HCT116 (cell line): ENCODE measurements at regions not wholly inside any gene's neighbourhood (a gene's known extent, or its start where the extent isn't known, plus 50 kb on each side); places are given as distances from the start of the nearest gene placed in this dataset.

Experiments
- ATAC-seq: fragments of 200-7000 bp; cut with Tn5 transposase; 2 replicates; pipeline ENCODE4 v1.9.1; 2020; ENCODE audit warnings: mild to moderate bottlenecking, moderate library complexity
- BruUV-seq: library from RNA; stranded (reverse); fragments of 400-500 nt; replicated peaks from 2 replicates; lab custom pipeline; 2021; lab: Mats Ljungman, UMichigan
- CTCF ChIA-PET: fragments of 300-600 bp; sonication (Branson Sonifier 250); formaldehyde crosslinking; loops from one replicate; lab custom pipeline; 2021; ENCODE audit warnings: antibody characterized with exemption; lab: Charles Lee
- POLR2A ChIA-PET: fragments of 300-600, 350-600 bp; sonication (Branson Sonifier 250); formaldehyde crosslinking; loops from one replicate; lab custom pipeline; 2021; ENCODE audit warnings: antibody characterized with exemption; lab: Charles Lee
- RAD21 ChIA-PET, 2 experiments: fragments of 300-600 bp; sonication (Branson Sonifier 250); formaldehyde crosslinking; loops; one replicate each; lab custom pipeline; 2023; ENCODE audit warnings: low total read pairs in 2 of 2; ENCODE audit not compliant: uncharacterized antibody in 2 of 2, unreplicated experiment in 2 of 2, low non-redundant PET in 1 of 2; lab: Charles Lee
- DNase-seq: peaks from one replicate; pipeline ENCODE4 v3.0.0-alpha.2; 2010; ENCODE audit warnings: low read depth, low spot score
- H2AFZ ChIP-seq: fragments of 200-600 bp; shearing (Covaris generic), sonication (generic); 2 replicates; pipeline ENCODE4 v1.6.1; 2017; ENCODE audit warnings: low read depth, mixed run types, mixed read lengths, antibody characterized with exemption, low read length; ENCODE audit not compliant: poor library complexity, severe bottlenecking
- H3K27ac ChIP-seq: 2 replicates; pipeline ENCODE4 v1.5.1; 2012; ENCODE audit warnings: low read depth, low read length
- H3K27me3 ChIP-seq: fragments of 200-600 bp; sonication (generic); 2 replicates; pipeline ENCODE4 v1.6.1; 2016; ENCODE audit warnings: mixed run types, low read length, mixed read lengths; ENCODE audit not compliant: insufficient read depth
- H3K36me3 ChIP-seq, 2 experiments: fragments of 200-500 bp in 1 of 2; fragments of 200-600 bp in 1 of 2; sonication (Bioruptor generic) in 1 of 2; sonication (generic) in 1 of 2; 2 replicates each; pipeline versions ENCODE4 v1.5.1 to v1.6.1; 2014 to 2016; ENCODE audit warnings: low read length in 2 of 2, inconsistent platforms in 1 of 2, mixed read lengths in 1 of 2, mixed run types in 1 of 2; ENCODE audit not compliant: insufficient read depth in 2 of 2, control insufficient read depth in 1 of 2
- H3K4me1 ChIP-seq, 2 experiments: fragments of 200-600 bp in 1 of 2; sonication (generic) in 1 of 2; 2 replicates each; pipeline versions ENCODE4 v1.5.1 to v1.6.1; 2012 to 2017; ENCODE audit warnings: low read length in 2 of 2, inconsistent platforms in 1 of 2, mild to moderate bottlenecking in 1 of 2, mixed read lengths in 1 of 2, mixed run types in 1 of 2, moderate library complexity in 1 of 2; ENCODE audit not compliant: insufficient read depth in 2 of 2, control insufficient read depth in 1 of 2
- H3K4me2 ChIP-seq: fragments of 200-600 bp; sonication (generic); 2 replicates; pipeline ENCODE4 v1.6.1; 2017; ENCODE audit warnings: mixed run types, low read length, mixed read lengths
- H3K4me3 ChIP-seq, 2 experiments: fragments of 200-600 bp in 1 of 2; sonication (generic) in 1 of 2; replicated peaks in 1 of 2; 2 replicates each; pipeline ENCODE4 v1.5.1; 2011 to 2016; ENCODE audit warnings: low read length in 2 of 2, control low read depth in 1 of 2, low read depth in 1 of 2, mild to moderate bottlenecking in 1 of 2, mixed read lengths in 1 of 2, mixed run types in 1 of 2
- H3K79me2 ChIP-seq: fragments of 200-600 bp; sonication (generic); 2 replicates; pipeline ENCODE4 v1.6.1; 2017; ENCODE audit warnings: mild to moderate bottlenecking, mixed run types, low read length, moderate library complexity, mixed read lengths; ENCODE audit not compliant: insufficient read depth
- H3K9ac ChIP-seq: fragments of 200-600 bp; sonication (generic); 2 replicates; pipeline ENCODE4 v1.6.1; 2016; ENCODE audit warnings: low read length, mixed read lengths
- H3K9me2 ChIP-seq: fragments of 200-600 bp; sonication (generic), shearing (Covaris generic); 2 replicates; pipeline ENCODE4 v1.6.1; 2017; ENCODE audit warnings: mixed run types, mild to moderate bottlenecking, moderate library complexity; ENCODE audit not compliant: insufficient read depth
- H3K9me3 ChIP-seq, 2 experiments: fragments of 200-500 bp in 1 of 2; fragments of 200-600 bp in 1 of 2; sonication (Bioruptor generic) in 1 of 2; sonication (generic) in 1 of 2; 2 replicates each; pipeline ENCODE4 v1.6.1; 2014 to 2017; ENCODE audit warnings: low read length in 2 of 2, mixed read lengths in 2 of 2, inconsistent platforms in 1 of 2, low read depth in 1 of 2, mild to moderate bottlenecking in 1 of 2, mixed run types in 1 of 2, moderate library complexity in 1 of 2; ENCODE audit not compliant: control insufficient read depth in 1 of 2, insufficient read depth in 1 of 2
- H4K20me1 ChIP-seq: fragments of 200-600 bp; sonication (generic), shearing (Covaris generic); 2 replicates; pipeline ENCODE4 v1.6.1; 2017; ENCODE audit warnings: mixed run types, mild to moderate bottlenecking, moderate library complexity; ENCODE audit not compliant: insufficient read depth
- ATF3 ChIP-seq: IDR thresholded peaks from 2 replicates; pipeline ENCODE4 v1.6.1; 2012
- CBX3 ChIP-seq: IDR thresholded peaks from 2 replicates; pipeline ENCODE4 v1.6.1; 2012; ENCODE audit warnings: low read depth
- CEBPB ChIP-seq: IDR thresholded peaks from 2 replicates; pipeline ENCODE4 v1.6.1; 2012; ENCODE audit warnings: low read depth
- CTCF ChIP-seq, 3 experiments: fragments of 200-600 bp in 1 of 3; sonication (generic) in 1 of 3; IDR thresholded peaks in 2 of 3; conservative IDR thresholded peaks in 1 of 3; 2 replicates each; pipeline ENCODE4 v1.5.1; 2012 to 2017; ENCODE audit warnings: low read depth in 2 of 3, low read length in 2 of 3, antibody characterized with exemption in 1 of 3, borderline replicate concordance in 1 of 3, control low read depth in 1 of 3, mild to moderate bottlenecking in 1 of 3, mixed read lengths in 1 of 3, mixed run types in 1 of 3, moderate library complexity in 1 of 3; ENCODE audit not compliant: insufficient read depth in 1 of 3
- EGR1 ChIP-seq: IDR thresholded peaks from 2 replicates; pipeline ENCODE4 v1.6.1; 2012; ENCODE audit warnings: low read depth
- ELF1 ChIP-seq: IDR thresholded peaks from 2 replicates; pipeline ENCODE4 v1.6.1; 2012; ENCODE audit warnings: low read depth, borderline replicate concordance
- EZH2 ChIP-seq: fragments of 200-600 bp; sonication (generic); IDR thresholded peaks from 2 replicates; pipeline ENCODE4 v1.6.1; 2017; ENCODE audit warnings: antibody characterized with exemption, mixed run types
- JUND ChIP-seq: IDR thresholded peaks from 2 replicates; pipeline ENCODE4 v1.6.1; 2012
- POLR2A ChIP-seq: IDR thresholded peaks from 2 replicates; pipeline ENCODE4 v1.7.0; 2011; ENCODE audit warnings: borderline replicate concordance; ENCODE audit not compliant: insufficient read depth, insufficient read length; ENCODE audit errors: extremely low read depth
- POLR2AphosphoS5 ChIP-seq: IDR thresholded peaks from 2 replicates; pipeline ENCODE4 v1.6.1; 2011; ENCODE audit warnings: mild to moderate bottlenecking, low read depth, low read length, moderate library complexity
- RAD21 ChIP-seq: IDR thresholded peaks from 2 replicates; pipeline ENCODE4 v1.6.1; 2012; ENCODE audit warnings: low read depth, mild to moderate bottlenecking
- REST ChIP-seq: IDR thresholded peaks from 2 replicates; pipeline ENCODE4 v1.6.1; 2012; ENCODE audit warnings: low read depth
- SIN3A ChIP-seq: IDR thresholded peaks from 2 replicates; pipeline ENCODE4 v1.6.1; 2012; ENCODE audit warnings: low read depth
- SP1 ChIP-seq: IDR thresholded peaks from 2 replicates; pipeline ENCODE4 v1.6.1; 2012; ENCODE audit warnings: low read depth
- SRF ChIP-seq: IDR thresholded peaks from 2 replicates; pipeline ENCODE4 v1.6.1; 2012; ENCODE audit warnings: low read depth
- TCF7L2 ChIP-seq: IDR thresholded peaks from 2 replicates; pipeline ENCODE4 v1.7.0; 2011; ENCODE audit warnings: borderline replicate concordance, inconsistent platforms; ENCODE audit not compliant: insufficient read depth, insufficient read length; ENCODE audit errors: extremely low read depth
- ZFX ChIP-seq: fragments of 450-650 bp; IDR thresholded peaks from 2 replicates; pipeline ENCODE4 v1.6.1; 2017
- intact Hi-C: fragments of 100-400 bp; cut with micrococcal nuclease; formaldehyde crosslinking; loops from 2 replicates; pipeline ENCODE4 v1.10.0; 2022

- Histone ChIP-seq H3K36me3 (no peaks in the 10 kb centered on the region), H4K20me1 (no peaks in the 10 kb centered on the region), H3K9me3 (peaks cover 0 to 11% of the 10 kb centered on the region in 2 experiments; a peak in 1 of 4 replicates), H3K9ac (no peak overlapping the region), H3K27ac (no peak overlapping the region), H3K4me3 (no peak overlapping the region), H3K4me1 (no peaks in the 10 kb centered on the region), H3K27me3 (no peaks in the 10 kb centered on the region), H3K9me2 (no peaks in the 10 kb centered on the region), H3K79me2 (no peaks in the 10 kb centered on the region), H3K4me2 (no peak overlapping the region), H2AFZ (no peak overlapping the region)
- ATAC-seq = no peak
- RAD21 ChIA-PET = no interaction called here
- TF ChIP-seq JUND (no peak), RAD21 (no peak), ELF1 (no peak), EZH2 (no peak), EGR1 (no peak), CTCF (IDR thresholded peaks at IDR 0.05 in 2 of 3, conservative IDR thresholded peaks at IDR 0.05 in 1 of 3; ENCODE audit: borderline replicate concordance in 1 of 3, insufficient read depth in 1 of 3, low read depth in 2 of 3, low read length in 2 of 3) (0 out of 6 replicates have a peak, but pooled peaks of 2 of the 3 experiments have one; percentile 16 to 18)
- POLR2A ChIA-PET = no interaction called here
- DNase-seq = no peak
- BruUV-seq = no TSS peak
- intact Hi-C loops = no loop called here
- CTCF ChIA-PET = no interaction called here
Observed at GRCh38 chr13:81012031-81012430, 671.1 kb upstream of the SPRY2 start.

GRCh38 chr13:81001828-81002385 is 661.0 kb upstream of the SPRY2 start:
- no peak overlapping the region for H3K4me2 ChIP-seq
- no peak for TF ChIP-seq SRF
- TF ChIP-seq ZFX = no peak
- TF ChIP-seq SIN3A = no peak
- no peak for TF ChIP-seq POLR2A
- no peak for TF ChIP-seq REST
- no peak for TF ChIP-seq CBX3
- TF ChIP-seq JUND = no peak
- no peak for TF ChIP-seq CEBPB
- TF ChIP-seq TCF7L2 = no peak
- TF ChIP-seq POLR2AphosphoS5 = no peak
- no peak for TF ChIP-seq ATF3
- TF ChIP-seq SP1 = no peak
- TF ChIP-seq, all 23 proteins: peak for 0
- Histone ChIP-seq H3K27me3 (no peaks in the 10 kb centered on the region), H3K9me2 (no peaks in the 10 kb centered on the region), H3K4me3 (no peak overlapping the region), H3K4me1 (no peaks in the 10 kb centered on the region), H4K20me1 (no peaks in the 10 kb centered on the region), H3K9ac (no peak overlapping the region), H3K9me3 (peaks cover 0 to 3% of the 10 kb centered on the region in 2 experiments; a peak in 2 of 4 replicates), H3K27ac (no peak overlapping the region), H3K36me3 (no peaks in the 10 kb centered on the region), H3K79me2 (no peaks in the 10 kb centered on the region), H2AFZ (no peak overlapping the region)
- CTCF ChIA-PET = no interaction called here
- RAD21 ChIA-PET = no interaction called here
- no TSS peak for BruUV-seq
- ATAC-seq = no peak
- no peak for DNase-seq
- intact Hi-C loops = no loop called here
- POLR2A ChIA-PET = no interaction called here
